Right lobe of liver (tissue), 6 donors: ENCODE measurements at regions not wholly inside any gene's neighbourhood (a gene's known extent, or its start where the extent isn't known, plus 50 kb on each side); places are given as distances from the start of the nearest gene placed in this dataset.
"Not testable (repeated sequence)": the region's sequence is repeated elsewhere in the genome, so short reads cannot be mapped to it uniquely, and the experiment has no call there.

Source experiments
- ATAC-seq, 4 donors: fragments of 200-7000 bp; cut with Tn5 transposase; one replicate each; pipeline ENCODE4 v1.9.1; 2020; ENCODE audit warnings: mild to moderate bottlenecking in 4 of 4, moderate library complexity in 4 of 4
- DNase-seq, 3 donors: peaks; one replicate each; pipeline ENCODE4 v3.0.0-alpha.2; 2020
- H3K27ac ChIP-seq, 3 donors: fragments of 200-600 bp; one replicate each; pipeline ENCODE4 v1.8.0; 2022
- H3K27me3 ChIP-seq, 2 donors: fragments of 200-600 bp; one replicate each; pipeline ENCODE4 v1.8.0; 2022
- H3K36me3 ChIP-seq, 4 donors: fragments of 200-600 bp; sonication (generic) in 1 of 4; one replicate each; pipeline versions ENCODE4 v1.5.1 to v1.8.0; 2017 to 2022; ENCODE audit warnings: control low read depth in 1 of 4
- H3K4me1 ChIP-seq, 4 donors: fragments of 200-600 bp; sonication (generic) in 1 of 4; one replicate each; pipeline versions ENCODE4 v1.5.1 to v1.8.0; 2017 to 2022; ENCODE audit warnings: control low read depth in 1 of 4
- H3K4me3 ChIP-seq, 3 donors: fragments of 200-600 bp; one replicate each; pipeline ENCODE4 v1.8.0; 2022
- H3K9me3 ChIP-seq, 4 donors: fragments of 200-600 bp; sonication (generic) in 1 of 4; one replicate each; pipeline versions ENCODE4 v1.5.1 to v1.8.0; 2017 to 2022; ENCODE audit warnings: control low read depth in 1 of 4
- WGBS: methylation state at CpG from one replicate; pipeline ENCODE4 v1.1.6; 2018; ENCODE audit warnings: low coverage, low lambda C conversion rate; ENCODE audit not compliant: insufficient coverage; ENCODE audit errors: missing lambda C conversion rate; 5-methylcytosine and 5-hydroxymethylcytosine counted together
- intact Hi-C, 2 donors: fragments of 100-400 bp; cut with DNase I; formaldehyde crosslinking; loops; one replicate each; pipeline versions ENCODE4 v1.11.2 to v1.14.1; 2022
- TF ChIP-seq, protein P1 (sequence below), 4 donors: fragments of 200-600 bp in 3 of 4; fragments of 450-650 bp in 1 of 4; IDR thresholded peaks; one replicate each; pipeline versions ENCODE4 v1.5.1 to v1.8.0; 2016 to 2022; ENCODE audit warnings: antibody characterized with exemption in 4 of 4, mild to moderate bottlenecking in 2 of 4
- donor health status: DM: no; HTN: yes; CAD: no.
- donor health status: DM: no; HTN: no; CAD: no.
- donor health status: DM: no; HTN: no; CAD: no.
- donor health status: DM: no; HTN: yes; CAD: no.
- donor health status: DM: no; HTN: yes; CAD: no.

- H3K4me3 ChIP-seq, H3K36me3 ChIP-seq, H3K27me3 ChIP-seq, ATAC-seq, H3K4me1 ChIP-seq, DNase-seq, H3K9me3 ChIP-seq, intact Hi-C loops, H3K27ac ChIP-seq: not testable (repeated sequence)
- 29% methylated on average over 1 of the region's 3 CpGs for WGBS
Observed at GRCh38 chr1:121086249-121086648, 97.9 kb downstream of the FAM72B start.

- H3K27ac ChIP-seq, H3K4me3 ChIP-seq, H3K27me3 ChIP-seq, H3K9me3 ChIP-seq, H3K4me1 ChIP-seq, H3K36me3 ChIP-seq, intact Hi-C loops, DNase-seq: not testable (repeated sequence)
- ATAC-seq = peak in 2 of 4 donors; percentile 24 to 34
Observed at GRCh38 chr1:121087221-121087620, 96.9 kb downstream of the FAM72B start.

DNA sequence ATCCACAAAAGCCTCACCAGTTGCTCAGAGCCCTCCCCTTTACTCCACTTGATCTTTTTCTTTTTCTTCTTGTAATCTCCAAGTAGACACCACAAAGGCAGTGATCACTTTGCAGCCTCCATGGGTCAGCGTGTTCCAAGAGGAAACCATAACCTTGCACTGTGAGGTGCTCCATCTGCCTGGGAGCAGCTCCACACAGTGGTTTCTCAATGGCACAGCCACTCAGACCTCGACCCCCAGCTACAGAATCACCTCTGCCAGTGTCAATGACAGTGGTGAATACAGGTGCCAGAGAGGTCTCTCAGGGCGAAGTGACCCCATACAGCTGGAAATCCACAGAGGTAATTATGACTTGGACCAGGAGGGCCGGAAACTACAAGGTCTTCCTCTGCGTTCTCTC is 95.6 kb downstream of the FAM72B start:
- peak in 1 of 4 donors; percentile 6 for ATAC-seq
- H3K4me1 ChIP-seq, H3K27me3 ChIP-seq, H3K9me3 ChIP-seq, DNase-seq, H3K4me3 ChIP-seq, H3K27ac ChIP-seq, H3K36me3 ChIP-seq, intact Hi-C loops: not testable (repeated sequence)
- WGBS = no CpG with 5 or more reads among the region's 5 CpGs

DNA sequence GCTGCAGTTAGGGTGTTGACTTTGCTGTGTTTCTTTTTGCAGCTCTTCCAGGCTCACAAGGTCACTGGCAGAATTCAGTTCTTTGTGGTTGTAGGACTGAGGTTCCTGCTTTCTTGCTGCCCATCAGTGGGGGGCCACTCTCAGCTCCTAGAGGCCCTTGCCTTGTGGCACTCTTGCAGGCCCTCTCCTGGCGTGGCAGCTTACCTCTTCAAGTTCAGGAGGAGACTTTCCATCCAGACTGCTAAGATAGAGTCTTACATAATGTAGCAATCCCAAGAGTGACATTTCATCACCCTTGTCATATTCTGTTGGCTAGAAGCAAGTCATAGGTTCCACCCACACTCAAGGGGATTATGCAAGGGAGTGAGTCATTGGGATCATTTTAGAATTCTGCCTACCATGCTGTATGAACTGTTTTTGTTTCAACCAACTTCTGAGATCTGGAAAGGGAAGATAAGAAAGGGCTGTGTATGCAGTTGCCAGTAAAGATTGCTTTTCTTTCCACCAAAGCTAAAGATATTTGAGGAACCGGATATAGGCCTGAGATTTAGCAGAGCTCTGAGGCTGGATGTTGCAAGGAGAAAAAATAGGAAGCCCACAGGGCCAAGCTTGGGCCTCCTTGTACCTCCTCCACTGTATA is 91.7 kb downstream of the FAM72B start:
- H3K4me3 ChIP-seq, H3K4me1 ChIP-seq, H3K27me3 ChIP-seq, H3K27ac ChIP-seq, intact Hi-C loops, H3K36me3 ChIP-seq, DNase-seq, H3K9me3 ChIP-seq: not testable (repeated sequence)
- WGBS = no CpG with 5 or more reads among the region's 2 CpGs
- peak; percentile 8 to 43 (median 36) for ATAC-seq

DNA sequence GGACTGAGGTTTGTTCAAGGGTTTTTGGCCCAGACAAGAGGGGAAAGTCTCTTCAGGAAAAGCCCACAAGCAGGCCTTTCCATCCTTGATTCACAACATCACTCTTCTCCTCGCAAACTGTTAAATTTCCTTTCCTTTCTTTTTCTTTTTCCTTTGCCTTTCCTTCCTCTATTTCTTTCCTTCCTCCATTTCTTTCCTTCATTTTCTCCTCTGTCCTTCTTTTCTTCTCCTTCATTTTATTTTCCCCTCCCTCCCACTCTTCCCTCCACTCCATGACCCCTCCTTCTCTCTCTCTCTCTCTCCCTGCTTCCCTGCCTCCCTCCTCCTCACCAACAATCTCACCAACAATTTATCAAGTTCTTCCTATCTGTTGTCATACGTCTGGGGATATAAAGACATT is 89.1 kb downstream of the FAM72B start:
- H3K27ac ChIP-seq, H3K36me3 ChIP-seq, H3K4me3 ChIP-seq, ATAC-seq, H3K9me3 ChIP-seq, intact Hi-C loops, DNase-seq, H3K4me1 ChIP-seq, H3K27me3 ChIP-seq: not testable (repeated sequence)
- WGBS = 40% methylated on average over 1 of the region's 2 CpGs

- intact Hi-C loops, H3K36me3 ChIP-seq, H3K27me3 ChIP-seq, H3K27ac ChIP-seq, H3K4me1 ChIP-seq, H3K9me3 ChIP-seq: not testable (repeated sequence)
- ATAC-seq (peak; percentile 97 to 99 (median 98)), DNase-seq (peak; percentile 82 to 84 (median 84))
- peak overlapping the region; percentile 25 to 40 (median 34) for H3K4me3 ChIP-seq
- TF ChIP-seq, protein P1, sequence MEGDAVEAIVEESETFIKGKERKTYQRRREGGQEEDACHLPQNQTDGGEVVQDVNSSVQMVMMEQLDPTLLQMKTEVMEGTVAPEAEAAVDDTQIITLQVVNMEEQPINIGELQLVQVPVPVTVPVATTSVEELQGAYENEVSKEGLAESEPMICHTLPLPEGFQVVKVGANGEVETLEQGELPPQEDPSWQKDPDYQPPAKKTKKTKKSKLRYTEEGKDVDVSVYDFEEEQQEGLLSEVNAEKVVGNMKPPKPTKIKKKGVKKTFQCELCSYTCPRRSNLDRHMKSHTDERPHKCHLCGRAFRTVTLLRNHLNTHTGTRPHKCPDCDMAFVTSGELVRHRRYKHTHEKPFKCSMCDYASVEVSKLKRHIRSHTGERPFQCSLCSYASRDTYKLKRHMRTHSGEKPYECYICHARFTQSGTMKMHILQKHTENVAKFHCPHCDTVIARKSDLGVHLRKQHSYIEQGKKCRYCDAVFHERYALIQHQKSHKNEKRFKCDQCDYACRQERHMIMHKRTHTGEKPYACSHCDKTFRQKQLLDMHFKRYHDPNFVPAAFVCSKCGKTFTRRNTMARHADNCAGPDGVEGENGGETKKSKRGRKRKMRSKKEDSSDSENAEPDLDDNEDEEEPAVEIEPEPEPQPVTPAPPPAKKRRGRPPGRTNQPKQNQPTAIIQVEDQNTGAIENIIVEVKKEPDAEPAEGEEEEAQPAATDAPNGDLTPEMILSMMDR (IDR thresholded peaks at IDR 0.05) = peak; percentile 26 to 88 (median 32)
- no CpG with 5 or more reads among the region's 69 CpGs for WGBS
Observed at GRCh38 chr1:121097127-121097866, 86.8 kb downstream of the FAM72B start.

DNA sequence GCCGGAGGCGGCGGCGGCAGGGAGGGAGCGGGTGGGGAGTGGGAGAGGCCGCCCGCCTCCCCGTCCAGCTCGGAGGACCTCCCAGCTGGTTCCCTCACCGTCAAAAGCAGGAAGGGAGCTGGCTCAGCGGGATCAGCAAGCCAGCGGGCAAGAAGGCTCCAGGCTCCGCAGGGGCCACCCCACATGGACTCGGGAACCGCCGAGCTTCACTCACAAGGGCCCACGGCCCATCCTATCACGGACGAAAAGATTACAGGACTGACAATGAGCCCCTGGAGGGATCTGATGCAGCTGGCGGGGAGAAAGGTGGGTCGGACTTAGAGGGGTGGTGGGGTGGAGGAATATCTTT is 86.3 kb downstream of the FAM72B start:
- H3K27ac ChIP-seq, H3K4me1 ChIP-seq, H3K9me3 ChIP-seq, intact Hi-C loops, H3K36me3 ChIP-seq, H3K27me3 ChIP-seq: not testable (repeated sequence)
- 9% methylated on average over 4 of the region's 21 CpGs for WGBS
- peak overlapping the region in 2 of 3 donors; percentile 25 to 40 for H3K4me3 ChIP-seq
- peak in 1 of 3 donors; percentile 22 for DNase-seq
- ATAC-seq = peak; percentile 11 to 35 (median 30)

- H3K27me3 ChIP-seq, intact Hi-C loops, ATAC-seq, H3K4me1 ChIP-seq, H3K36me3 ChIP-seq, H3K9me3 ChIP-seq, DNase-seq, H3K4me3 ChIP-seq, H3K27ac ChIP-seq: not testable (repeated sequence)
- 86% methylated on average over 1 of the region's 1 CpG for WGBS
Observed at GRCh38 chr1:121109025-121109424, 75.1 kb downstream of the FAM72B start.

GRCh38 chr1:121116522-121117297 is 67.4 kb downstream of the FAM72B start:
- H3K27me3 ChIP-seq, DNase-seq, H3K36me3 ChIP-seq, intact Hi-C loops, H3K4me1 ChIP-seq, H3K27ac ChIP-seq, H3K9me3 ChIP-seq: not testable (repeated sequence)
- peak in 3 of 4 donors; percentile 6 to 27 (median 11) for ATAC-seq
- peak overlapping the region in 2 of 3 donors; percentile 9 to 26 for H3K4me3 ChIP-seq
- 18% methylated on average over 2 of the region's 44 CpGs for WGBS

DNA sequence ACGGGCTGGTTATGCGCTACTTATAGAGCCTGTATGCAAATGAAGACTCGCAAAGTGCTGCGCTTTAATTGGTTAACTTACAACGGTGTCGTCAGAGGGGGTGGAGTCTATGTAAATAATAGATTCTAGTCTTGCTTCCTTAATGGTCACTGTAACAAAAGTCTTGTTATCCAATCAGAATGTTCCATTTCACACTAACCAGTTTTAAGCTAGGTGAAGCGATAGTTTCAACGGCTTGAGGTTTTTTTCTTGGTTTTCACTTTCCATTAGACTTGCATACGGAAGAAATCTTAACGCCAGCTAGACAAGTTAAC is 66.9 kb downstream of the FAM72B start:
- 19% methylated on average over 7 of the region's 10 CpGs for WGBS
- intact Hi-C loops, H3K4me1 ChIP-seq, H3K27ac ChIP-seq, H3K9me3 ChIP-seq, DNase-seq, H3K36me3 ChIP-seq, H3K27me3 ChIP-seq: not testable (repeated sequence)
- peak overlapping the region in 2 of 3 donors; percentile 9 to 26 for H3K4me3 ChIP-seq
- peak; percentile 84 to 90 (median 86) for ATAC-seq
